ENCODE measurements at regions not wholly inside any gene's neighbourhood (a gene's known extent, or its start where the extent isn't known, plus 50 kb on each side); places are given as distances from the start of the nearest gene placed in this dataset.

DNA sequence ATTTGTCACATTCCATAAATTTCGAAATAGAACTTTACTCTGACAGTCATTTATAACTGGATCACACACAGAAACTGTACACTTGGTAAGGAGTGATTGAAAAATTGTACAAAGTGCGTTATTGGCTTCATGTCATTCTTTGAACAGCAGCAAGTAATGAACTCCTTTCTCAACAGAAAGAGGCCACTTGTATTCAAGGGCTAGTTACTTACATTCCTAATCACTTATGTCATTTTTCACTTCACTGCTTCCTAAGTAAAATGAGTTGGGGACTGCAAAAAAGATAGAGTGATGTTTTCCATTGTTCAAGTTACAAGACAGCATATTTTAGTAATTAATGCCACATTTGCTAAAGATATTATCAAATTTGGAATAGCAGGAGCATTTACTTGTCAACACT is 893.2 kb downstream of the DTWD2 start:
- Mint-ChIP-seq H3K27ac (no peak overlapping the region), H3K36me3 (ENCODE audit: low read depth) (no peaks in the 10 kb centered on the region), H3K4me1 (no peaks in the 10 kb centered on the region)

More for the DNA sequence above, 893.2 kb downstream of the DTWD2 start:
- ATAC-seq (no peak), DNase-seq (ENCODE audit: low spot score) (no peak)
- Mint-ChIP-seq H3K9me3 (no peaks in the 10 kb centered on the region), H3K27me3 (ENCODE audit: insufficient read depth, low read depth, poor library complexity) (no peaks in the 10 kb centered on the region), H3K4me3 (no peak overlapping the region)
- Histone ChIP-seq H3K27me3 (ENCODE audit: insufficient read depth) (no peaks in the 10 kb centered on the region), H3K4me1 (ENCODE audit: insufficient read depth) (no peaks in the 10 kb centered on the region), H3K4me3 (no peak overlapping the region), H3K36me3 (ENCODE audit: insufficient read depth) (no peaks in the 10 kb centered on the region), H3K27ac (ENCODE audit: low read depth) (no peak overlapping the region), H3K4me2 (no peak overlapping the region), H3K79me2 (replicated peaks; ENCODE audit: insufficient read depth) (no peaks in the 10 kb centered on the region), H3F3A (replicated peaks; ENCODE audit: low read depth) (no peaks in the 10 kb centered on the region), H4K20me1 (replicated peaks; ENCODE audit: insufficient read depth) (no peaks in the 10 kb centered on the region), H3K9me2 (ENCODE audit: insufficient read depth) (no peaks in the 10 kb centered on the region), H2AFZ (no peak overlapping the region)
- no peak for TF ChIP-seq REST (IDR thresholded peaks at IDR 0.05; ENCODE audit: unreplicated experiment)
- no peak for TF ChIP-seq STAT1 (IDR thresholded peaks at IDR 0.05; ENCODE audit: unreplicated experiment)
- no peak for TF ChIP-seq NANOG (IDR thresholded peaks at IDR 0.05; ENCODE audit: borderline replicate concordance)
- no peak for TF ChIP-seq EZH2phosphoT487 (IDR thresholded peaks at IDR 0.05; ENCODE audit: unreplicated experiment)
- no peak for TF ChIP-seq CREB1 (CRISPR knock-in tag; IDR thresholded peaks at IDR 0.05; ENCODE audit: low read depth)
- no peak for TF ChIP-seq JUNB (IDR thresholded peaks at IDR 0.05; ENCODE audit: unreplicated experiment)
- TF ChIP-seq CTCF (conservative IDR thresholded peaks at IDR 0.05; ENCODE audit: low read depth in 2 of 2): no peak
- TF ChIP-seq, protein P1, sequence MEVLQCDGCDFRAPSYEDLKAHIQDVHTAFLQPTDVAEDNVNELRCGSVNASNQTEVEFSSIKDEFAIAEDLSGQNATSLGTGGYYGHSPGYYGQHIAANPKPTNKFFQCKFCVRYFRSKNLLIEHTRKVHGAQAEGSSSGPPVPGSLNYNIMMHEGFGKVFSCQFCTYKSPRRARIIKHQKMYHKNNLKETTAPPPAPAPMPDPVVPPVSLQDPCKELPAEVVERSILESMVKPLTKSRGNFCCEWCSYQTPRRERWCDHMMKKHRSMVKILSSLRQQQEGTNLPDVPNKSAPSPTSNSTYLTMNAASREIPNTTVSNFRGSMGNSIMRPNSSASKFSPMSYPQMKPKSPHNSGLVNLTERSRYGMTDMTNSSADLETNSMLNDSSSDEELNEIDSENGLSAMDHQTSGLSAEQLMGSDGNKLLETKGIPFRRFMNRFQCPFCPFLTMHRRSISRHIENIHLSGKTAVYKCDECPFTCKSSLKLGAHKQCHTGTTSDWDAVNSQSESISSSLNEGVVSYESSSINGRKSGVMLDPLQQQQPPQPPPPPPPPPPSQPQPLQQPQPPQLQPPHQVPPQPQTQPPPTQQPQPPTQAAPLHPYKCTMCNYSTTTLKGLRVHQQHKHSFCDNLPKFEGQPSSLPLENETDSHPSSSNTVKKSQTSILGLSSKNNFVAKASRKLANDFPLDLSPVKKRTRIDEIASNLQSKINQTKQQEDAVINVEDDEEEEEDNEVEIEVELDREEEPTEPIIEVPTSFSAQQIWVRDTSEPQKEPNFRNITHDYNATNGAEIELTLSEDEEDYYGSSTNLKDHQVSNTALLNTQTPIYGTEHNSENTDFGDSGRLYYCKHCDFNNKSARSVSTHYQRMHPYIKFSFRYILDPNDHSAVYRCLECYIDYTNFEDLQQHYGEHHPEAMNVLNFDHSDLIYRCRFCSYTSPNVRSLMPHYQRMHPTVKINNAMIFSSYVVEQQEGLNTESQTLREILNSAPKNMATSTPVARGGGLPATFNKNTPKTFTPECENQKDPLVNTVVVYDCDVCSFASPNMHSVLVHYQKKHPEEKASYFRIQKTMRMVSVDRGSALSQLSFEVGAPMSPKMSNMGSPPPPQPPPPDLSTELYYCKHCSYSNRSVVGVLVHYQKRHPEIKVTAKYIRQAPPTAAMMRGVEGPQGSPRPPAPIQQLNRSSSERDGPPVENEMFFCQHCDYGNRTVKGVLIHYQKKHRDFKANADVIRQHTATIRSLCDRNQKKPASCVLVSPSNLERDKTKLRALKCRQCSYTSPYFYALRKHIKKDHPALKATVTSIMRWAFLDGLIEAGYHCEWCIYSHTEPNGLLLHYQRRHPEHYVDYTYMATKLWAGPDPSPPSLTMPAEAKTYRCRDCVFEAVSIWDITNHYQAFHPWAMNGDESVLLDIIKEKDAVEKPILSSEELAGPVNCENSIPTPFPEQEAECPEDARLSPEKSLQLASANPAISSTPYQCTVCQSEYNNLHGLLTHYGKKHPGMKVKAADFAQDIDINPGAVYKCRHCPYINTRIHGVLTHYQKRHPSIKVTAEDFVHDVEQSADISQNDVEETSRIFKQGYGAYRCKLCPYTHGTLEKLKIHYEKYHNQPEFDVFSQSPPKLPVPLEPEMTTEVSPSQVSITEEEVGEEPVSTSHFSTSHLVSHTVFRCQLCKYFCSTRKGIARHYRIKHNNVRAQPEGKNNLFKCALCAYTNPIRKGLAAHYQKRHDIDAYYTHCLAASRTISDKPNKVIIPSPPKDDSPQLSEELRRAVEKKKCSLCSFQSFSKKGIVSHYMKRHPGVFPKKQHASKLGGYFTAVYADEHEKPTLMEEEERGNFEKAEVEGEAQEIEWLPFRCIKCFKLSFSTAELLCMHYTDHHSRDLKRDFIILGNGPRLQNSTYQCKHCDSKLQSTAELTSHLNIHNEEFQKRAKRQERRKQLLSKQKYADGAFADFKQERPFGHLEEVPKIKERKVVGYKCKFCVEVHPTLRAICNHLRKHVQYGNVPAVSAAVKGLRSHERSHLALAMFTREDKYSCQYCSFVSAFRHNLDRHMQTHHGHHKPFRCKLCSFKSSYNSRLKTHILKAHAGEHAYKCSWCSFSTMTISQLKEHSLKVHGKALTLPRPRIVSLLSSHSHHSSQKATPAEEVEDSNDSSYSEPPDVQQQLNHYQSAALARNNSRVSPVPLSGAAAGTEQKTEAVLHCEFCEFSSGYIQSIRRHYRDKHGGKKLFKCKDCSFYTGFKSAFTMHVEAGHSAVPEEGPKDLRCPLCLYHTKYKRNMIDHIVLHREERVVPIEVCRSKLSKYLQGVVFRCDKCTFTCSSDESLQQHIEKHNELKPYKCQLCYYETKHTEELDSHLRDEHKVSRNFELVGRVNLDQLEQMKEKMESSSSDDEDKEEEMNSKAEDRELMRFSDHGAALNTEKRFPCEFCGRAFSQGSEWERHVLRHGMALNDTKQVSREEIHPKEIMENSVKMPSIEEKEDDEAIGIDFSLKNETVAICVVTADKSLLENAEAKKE (CRISPR knock-in tag; IDR thresholded peaks at IDR 0.05): no peak
- no peak for TF ChIP-seq EZH2 (IDR thresholded peaks at IDR 0.05; ENCODE audit: low read depth, unreplicated experiment)
- TF ChIP-seq ZNF331 (CRISPR knock-in tag; IDR thresholded peaks at IDR 0.05; ENCODE audit: low read depth): no peak
- no peak for TF ChIP-seq ETS1 (IDR thresholded peaks at IDR 0.05)
- no peak for TF ChIP-seq POLR2AphosphoS5 (IDR thresholded peaks at IDR 0.05; ENCODE audit: low read depth)
- TF ChIP-seq ZNF114 (CRISPR knock-in tag; IDR thresholded peaks at IDR 0.05): no peak

All from GM23338 (cell line).